Caco-2 (cell line): ENCODE measurements at regions not wholly inside any gene's neighbourhood (a gene's known extent, or its start where the extent isn't known, plus 50 kb on each side); places are given as distances from the start of the nearest gene placed in this dataset.
"Not testable (repeated sequence)": the region's sequence is repeated elsewhere in the genome, so short reads cannot be mapped to it uniquely, and the experiment has no call there.

Experiments used
- BruUV-seq: library from RNA; stranded (reverse); fragments of 400-500 nt; replicated peaks from 2 replicates; lab custom pipeline; 2021; lab: Mats Ljungman, UMichigan
- CTCF ChIA-PET: fragments of 300-600 bp; sonication (Branson Sonifier 250); formaldehyde crosslinking; loops from one replicate; lab custom pipeline; 2022; ENCODE audit warnings: antibody characterized with exemption; lab: Charles Lee
- POLR2A ChIA-PET: fragments of 300-600 bp; sonication (Branson Sonifier 250); formaldehyde crosslinking; loops from one replicate; lab custom pipeline; 2022; ENCODE audit warnings: antibody characterized with exemption; lab: Charles Lee
- DNase-seq, 2 experiments: peaks; one replicate each; pipeline versions ENCODE4 v3.0.0 to v3.0.0-alpha.2; 2020 to 2022
- H3K27me3 ChIP-seq: replicated peaks from 2 replicates; pipeline ENCODE4 v1.6.0; 2011; ENCODE audit warnings: low read length; ENCODE audit not compliant: control insufficient read depth, insufficient read depth
- H3K36me3 ChIP-seq: 2 replicates; pipeline ENCODE4 v1.5.1; 2011; ENCODE audit warnings: low read length; ENCODE audit not compliant: control insufficient read depth, insufficient read depth
- H3K4me1 ChIP-seq: fragments of 250-450 bp; sonication (Bioruptor Pico); 2 replicates; pipeline ENCODE4 v1.5.1; 2020; ENCODE audit warnings: mild to moderate bottlenecking
- H3K4me3 ChIP-seq: 2 replicates; pipeline ENCODE4 v1.5.1; 2011; ENCODE audit warnings: low read depth, mild to moderate bottlenecking, control low read depth, low read length
- H3K9me3 ChIP-seq: fragments of 250-450 bp; sonication (Bioruptor Pico); 2 replicates; pipeline ENCODE4 v1.5.1; 2020; ENCODE audit warnings: mild to moderate bottlenecking, moderate library complexity
- H3K27ac Mint-ChIP-seq: one replicate; pipeline ENCODE4 v1.8.0; 2022; ENCODE audit warnings: mixed read lengths; ENCODE audit not compliant: unreplicated experiment
- H3K27me3 Mint-ChIP-seq: one replicate; pipeline ENCODE4 v1.8.0; 2022; ENCODE audit warnings: mixed read lengths; ENCODE audit not compliant: insufficient read depth, unreplicated experiment
- H3K36me3 Mint-ChIP-seq: one replicate; pipeline ENCODE4 v1.8.0; 2022; ENCODE audit warnings: mild to moderate bottlenecking, mixed read lengths; ENCODE audit not compliant: insufficient read depth, unreplicated experiment
- H3K4me1 Mint-ChIP-seq: one replicate; pipeline ENCODE4 v1.8.0; 2022; ENCODE audit warnings: low read depth, mixed read lengths; ENCODE audit not compliant: unreplicated experiment
- H3K4me3 Mint-ChIP-seq: one replicate; pipeline ENCODE4 v1.8.0; 2022; ENCODE audit warnings: mild to moderate bottlenecking, moderate library complexity, mixed read lengths; ENCODE audit not compliant: unreplicated experiment
- H3K9me3 Mint-ChIP-seq: one replicate; pipeline ENCODE4 v1.8.0; 2022; ENCODE audit warnings: mixed read lengths; ENCODE audit not compliant: unreplicated experiment
- CTCF ChIP-seq, 2 experiments: fragments of 200-600 bp in 1 of 2; IDR thresholded peaks; 1 replicate in 1 of 2; 2 replicates in 1 of 2; pipeline versions ENCODE4 v1.5.1 to v1.8.0; 2011 to 2022; ENCODE audit warnings: antibody characterized with exemption in 1 of 2, control low read depth in 1 of 2, inconsistent platforms in 1 of 2, low read depth in 1 of 2, low read length in 1 of 2, mild to moderate bottlenecking in 1 of 2, moderate library complexity in 1 of 2; ENCODE audit not compliant: insufficient read depth in 1 of 2, severe bottlenecking in 1 of 2, unreplicated experiment in 1 of 2
- intact Hi-C: fragments of 100-400 bp; cut with micrococcal nuclease; formaldehyde crosslinking; loops from one replicate; pipeline ENCODE4 v1.10.0; 2022; ENCODE audit not compliant: unreplicated experiment

- no peak overlapping the region for H3K4me3 Mint-ChIP-seq
- TF ChIP-seq CTCF (IDR thresholded peaks at IDR 0.05; ENCODE audit: insufficient read depth in 1 of 2, low read depth in 1 of 2, low read length in 1 of 2, severe bottlenecking in 1 of 2, unreplicated experiment in 1 of 2): no peak
- CTCF ChIA-PET: interaction anchor here (0.6 kb wide), 1 partner anchor 27 kb away, joined by 3 read pairs; no protein-coding TSS in a partner anchor
- no peaks in the 10 kb centered on the region for H3K36me3 ChIP-seq
- intact Hi-C loops: loop anchor here (10.0 kb wide), 1 partner anchor 70 kb away; the partner anchor contains the start of gene GABRE
- H3K27me3 Mint-ChIP-seq: no peaks in the 10 kb centered on the region
- H3K36me3 Mint-ChIP-seq: no peaks in the 10 kb centered on the region
- no peaks in the 10 kb centered on the region for H3K9me3 Mint-ChIP-seq
- H3K9me3 ChIP-seq: no peaks in the 10 kb centered on the region
- DNase-seq: no peak
- no peak overlapping the region for H3K4me3 ChIP-seq
- no peak overlapping the region for H3K27ac Mint-ChIP-seq
- BruUV-seq: no TSS peak
- no peaks in the 10 kb centered on the region for H3K27me3 ChIP-seq
- POLR2A ChIA-PET: no interaction called here
- peaks cover 8% of the 10 kb centered on the region for H3K4me1 Mint-ChIP-seq
- H3K4me1 ChIP-seq: no peaks in the 10 kb centered on the region
Measured at GRCh38 chrX:152044383-152044782, 69.9 kb upstream of the GABRE start.

GRCh38 chrX:152038804-152039203 lies 64.3 kb upstream of the GABRE start:
- no peak for TF ChIP-seq CTCF (IDR thresholded peaks at IDR 0.05; ENCODE audit: insufficient read depth in 1 of 2, low read depth in 1 of 2, low read length in 1 of 2, severe bottlenecking in 1 of 2, unreplicated experiment in 1 of 2)
- H3K9me3 ChIP-seq: no peaks in the 10 kb centered on the region
- no peak overlapping the region for H3K4me3 ChIP-seq
- no TSS peak for BruUV-seq
- intact Hi-C loops: no loop called here
- ChIA-PET CTCF (no interaction called here), POLR2A (no interaction called here)
- Mint-ChIP-seq H3K27me3 (no peaks in the 10 kb centered on the region), H3K4me3 (no peak overlapping the region), H3K27ac (no peak overlapping the region), H3K4me1 (no peaks in the 10 kb centered on the region), H3K36me3 (no peaks in the 10 kb centered on the region), H3K9me3 (no peaks in the 10 kb centered on the region)
- H3K27me3 ChIP-seq: no peaks in the 10 kb centered on the region
- no peak for DNase-seq
- no peaks in the 10 kb centered on the region for H3K36me3 ChIP-seq
- H3K4me1 ChIP-seq: no peaks in the 10 kb centered on the region

GRCh38 chrX:152037183-152037582 lies 62.7 kb upstream of the GABRE start:
- no peak for DNase-seq
- H3K4me1 Mint-ChIP-seq: no peaks in the 10 kb centered on the region
- H3K27me3 Mint-ChIP-seq: no peaks in the 10 kb centered on the region
- no peaks in the 10 kb centered on the region for H3K9me3 Mint-ChIP-seq
- no TSS peak for BruUV-seq
- Histone ChIP-seq H3K4me1 (no peaks in the 10 kb centered on the region), H3K36me3 (no peaks in the 10 kb centered on the region), H3K9me3 (no peaks in the 10 kb centered on the region), H3K27me3 (no peaks in the 10 kb centered on the region), H3K4me3 (no peak overlapping the region)
- no peak for TF ChIP-seq CTCF (IDR thresholded peaks at IDR 0.05; ENCODE audit: insufficient read depth in 1 of 2, low read depth in 1 of 2, low read length in 1 of 2, severe bottlenecking in 1 of 2, unreplicated experiment in 1 of 2)
- ChIA-PET POLR2A (no interaction called here), CTCF (no interaction called here)
- H3K4me3 Mint-ChIP-seq: no peak overlapping the region
- intact Hi-C loops: no loop called here
- no peaks in the 10 kb centered on the region for H3K36me3 Mint-ChIP-seq
- no peak overlapping the region for H3K27ac Mint-ChIP-seq

- intact Hi-C loops, H3K4me3 Mint-ChIP-seq, BruUV-seq, DNase-seq, H3K4me1 ChIP-seq, POLR2A ChIA-PET, H3K36me3 ChIP-seq, H3K36me3 Mint-ChIP-seq, H3K27me3 Mint-ChIP-seq, H3K9me3 ChIP-seq, H3K4me3 ChIP-seq, H3K27ac Mint-ChIP-seq, H3K27me3 ChIP-seq, CTCF ChIA-PET, H3K4me1 Mint-ChIP-seq: not testable (repeated sequence)
- H3K9me3 Mint-ChIP-seq: peaks cover 29% of the 10 kb centered on the region
Measured at GRCh38 chrX:152031346-152031745, 56.9 kb upstream of the GABRE start.
